ENCODE measurements at regions not wholly inside any gene's neighbourhood (a gene's known extent, or its start where the extent isn't known, plus 50 kb on each side); places are given as distances from the start of the nearest gene placed in this dataset.
A peak's percentile ranks its signal among the peaks of the same experiment; 100 is the strongest.

GRCh38 chr11:128098781-128099180 is 488.6 kb downstream of the ETS1 start:
- DNase-seq = no peak
- POLR2A ChIA-PET = no interaction called here
- CTCF ChIA-PET = no interaction called here

GRCh38 chr11:128095466-128095981 is 491.8 kb downstream of the ETS1 start:
- Histone ChIP-seq H3K4me3 (ENCODE audit: low read depth in 2 of 2, low read length in 1 of 2) (no peak overlapping the region), H2AFZ (ENCODE audit: low read depth) (no peak overlapping the region), H3K79me2 (ENCODE audit: insufficient read depth) (no peaks in the 10 kb centered on the region), H3K36me3 (replicated peaks in 1 of 2; ENCODE audit: control insufficient read depth in 1 of 2, insufficient read depth in 2 of 2, low read length in 1 of 2) (no peaks in the 10 kb centered on the region), H3K27ac (ENCODE audit: low read depth in 2 of 2, low read length in 1 of 2) (peak overlapping the region in 1 of 2 experiments; percentile 53; a peak in 2 of 4 replicates), H3K4me1 (ENCODE audit: control insufficient read depth in 1 of 2, insufficient read depth in 2 of 2, low read depth in 1 of 2, low read length in 1 of 2) (no peaks in the 10 kb centered on the region), H3K27me3 (ENCODE audit: insufficient read depth) (no peaks in the 10 kb centered on the region), H3K9me3 (peaks cover 3% of the 10 kb centered on the region), H3K4me2 (no peak overlapping the region), H3F3A (replicated peaks; ENCODE audit: insufficient read depth) (no peaks in the 10 kb centered on the region), H3K9me2 (no peaks in the 10 kb centered on the region), H3K9ac (no peak overlapping the region), H4K20me1 (ENCODE audit: insufficient read depth) (no peaks in the 10 kb centered on the region)
- DNase-seq = no peak
- ChIA-PET CTCF (no interaction called here), POLR2A (no interaction called here)
- 29% methylated on average over 2 of the region's 2 CpGs for WGBS (ENCODE audit: low lambda C conversion rate)
- no peak for TF ChIP-seq GABPA (IDR thresholded peaks at IDR 0.05; ENCODE audit: low read depth)
- TF ChIP-seq SIN3A (IDR thresholded peaks at IDR 0.05; ENCODE audit: borderline replicate concordance, low read depth, low read length) = no peak
- TF ChIP-seq CTCF (IDR thresholded peaks at IDR 0.05) = peak; percentile 30; the same call in 1 of the 2 replicates

More at GRCh38 chr11:128098781-128099180, 488.6 kb downstream of the ETS1 start:
- Histone ChIP-seq H4K20me1 (ENCODE audit: insufficient read depth) (no peaks in the 10 kb centered on the region), H3K9ac (no peak overlapping the region), H3K36me3 (replicated peaks in 1 of 2; ENCODE audit: control insufficient read depth in 1 of 2, insufficient read depth in 2 of 2, low read length in 1 of 2) (no peaks in the 10 kb centered on the region), H3K79me2 (ENCODE audit: insufficient read depth) (no peaks in the 10 kb centered on the region), H3K27me3 (ENCODE audit: insufficient read depth) (no peaks in the 10 kb centered on the region), H3K9me2 (no peaks in the 10 kb centered on the region), H3K9me3 (no peaks in the 10 kb centered on the region), H3K27ac (ENCODE audit: low read depth in 2 of 2, low read length in 1 of 2) (no peak overlapping the region), H3F3A (replicated peaks; ENCODE audit: insufficient read depth) (no peaks in the 10 kb centered on the region), H2AFZ (ENCODE audit: low read depth) (0 out of 2 replicates have a peak overlapping the region, but pooled peaks have one; percentile 36), H3K4me2 (no peak overlapping the region), H3K4me1 (ENCODE audit: control insufficient read depth in 1 of 2, insufficient read depth in 2 of 2, low read depth in 1 of 2, low read length in 1 of 2) (no peaks in the 10 kb centered on the region), H3K4me3 (ENCODE audit: low read depth in 2 of 2, low read length in 1 of 2) (no peak overlapping the region)
- 38% methylated on average over 1 of the region's 1 CpG for WGBS (ENCODE audit: low lambda C conversion rate)
- no peak for TF ChIP-seq CTCF (IDR thresholded peaks at IDR 0.05)
- TF ChIP-seq REST (IDR thresholded peaks at IDR 0.05; ENCODE audit: low read depth, low read length) = no peak

Data from SK-N-SH (cell line).